SK-N-SH treated with all-trans-retinoic acid at 6 μM for 48 hours (cell line): ENCODE measurements at regions not wholly inside any gene's neighbourhood (a gene's known extent, or its start where the extent isn't known, plus 50 kb on each side); places are given as distances from the start of the nearest gene placed in this dataset.

Experiments used
- GLIS3 ChIP-seq: fragments of 250-450 bp; sonication (Bioruptor Pico); IDR thresholded peaks from 2 replicates; pipeline ENCODE4 v1.5.0; 2020; ENCODE audit warnings: mild to moderate bottlenecking, moderate library complexity
- RARB ChIP-seq: fragments of 250-450 bp; sonication (Bioruptor Pico); IDR thresholded peaks from 2 replicates; pipeline ENCODE4 v1.8.0; 2021; ENCODE audit warnings: mild to moderate bottlenecking, moderate library complexity
- TCF4 ChIP-seq: fragments of 250-450 bp; sonication (Bioruptor Pico); IDR thresholded peaks from 2 replicates; pipeline ENCODE4 v1.8.0; 2021; ENCODE audit warnings: mild to moderate bottlenecking, moderate library complexity, borderline replicate concordance
- ZNF8 ChIP-seq: fragments of 450-650 bp; formaldehyde crosslinking; IDR thresholded peaks from 2 replicates; pipeline ENCODE4 v1.5.0; 2020; ENCODE audit warnings: mild to moderate bottlenecking, moderate library complexity

DNA sequence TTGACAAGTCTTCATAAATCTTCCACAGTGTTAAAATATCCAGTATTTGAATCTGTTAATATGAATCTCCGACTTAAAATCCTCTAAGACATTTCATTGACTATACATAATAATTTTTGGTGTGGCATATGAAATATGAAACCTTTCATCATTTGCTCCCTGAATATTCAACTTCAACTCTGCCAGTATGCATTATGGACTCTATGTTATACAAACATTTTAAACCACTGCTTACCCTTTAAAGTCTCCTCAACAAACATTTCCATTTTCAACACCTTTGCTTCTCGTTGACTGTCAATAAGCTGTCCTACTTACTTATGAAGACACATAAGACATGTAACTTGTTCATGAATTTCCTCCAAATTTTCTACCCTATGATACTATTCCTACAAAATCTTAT is 579.4 kb upstream of the SLITRK6 start:
- TF ChIP-seq GLIS3 (no peak), RARB (CRISPR knock-in tag) (no peak), TCF4 (CRISPR knock-in tag) (no peak), ZNF8 (CRISPR knock-in tag) (no peak)
